Heart right ventricle (tissue), 16 donors: ENCODE measurements at regions not wholly inside any gene's neighbourhood (a gene's known extent, or its start where the extent isn't known, plus 50 kb on each side); places are given as distances from the start of the nearest gene placed in this dataset.
"Not testable (repeated sequence)": the region's sequence is repeated elsewhere in the genome, so short reads cannot be mapped to it uniquely, and the experiment has no call there.

Source experiments
- ATAC-seq, 8 donors: fragments of 200-7000 bp; cut with Tn5 transposase; one replicate each; pipeline ENCODE4 v1.9.1; 2020; ENCODE audit warnings: mild to moderate bottlenecking in 8 of 8, moderate library complexity in 8 of 8, moderate number of reproducible peaks in 1 of 8
- DNase-seq, 2 donors: peaks; one replicate each; pipeline ENCODE4 v3.0.0-alpha.2; 2020
- H3K27ac ChIP-seq, 10 donors: fragments of 200-600 bp; sonication (generic) in 2 of 10; one replicate each; pipeline versions ENCODE4 v1.5.0 to v1.8.0; 2020 to 2022; ENCODE audit warnings: mild to moderate bottlenecking in 3 of 10
- H3K27me3 ChIP-seq, 7 donors: fragments of 200-600 bp; one replicate each; pipeline ENCODE4 v1.8.0; 2021 to 2022; ENCODE audit warnings: mild to moderate bottlenecking in 2 of 7
- H3K36me3 ChIP-seq, 9 donors: fragments of 200-600 bp; sonication (generic) in 1 of 9; one replicate each; pipeline versions ENCODE4 v1.5.0 to v1.8.0; 2020 to 2022; ENCODE audit warnings: mild to moderate bottlenecking in 2 of 9
- H3K4me1 ChIP-seq, 9 donors: fragments of 200-600 bp; sonication (generic) in 1 of 9; one replicate each; pipeline versions ENCODE4 v1.5.0 to v1.8.0; 2020 to 2022; ENCODE audit warnings: mild to moderate bottlenecking in 4 of 9
- H3K4me3 ChIP-seq, 10 donors: fragments of 200-600 bp; sonication (generic) in 2 of 10; one replicate each; pipeline versions ENCODE4 v1.5.0 to v1.8.0; 2020 to 2022; ENCODE audit warnings: mild to moderate bottlenecking in 7 of 10, moderate library complexity in 2 of 10
- H3K9me3 ChIP-seq, 11 donors: fragments of 200-600 bp in 10 of 11; sonication (generic) in 2 of 11; one replicate each; pipeline versions ENCODE4 v1.5.0 to v1.8.0; 2013 to 2022; ENCODE audit warnings: mild to moderate bottlenecking in 2 of 11, control low read depth in 1 of 11, moderate library complexity in 1 of 11
- CTCF ChIP-seq, 9 donors: fragments of 200-600 bp; sonication (generic) in 2 of 9; IDR thresholded peaks; one replicate each; pipeline versions ENCODE4 v1.5.0 to v1.8.0; 2021 to 2022; ENCODE audit warnings: antibody characterized with exemption in 9 of 9, mild to moderate bottlenecking in 5 of 9, moderate library complexity in 1 of 9
- WGBS, 2 donors: extraction: QIAGEN DNeasy Blood & Tissue Kit; methylation state at CpG; one replicate each; pipeline ENCODE4 v1.1.7; 2013; ENCODE audit warnings: inconsistent platforms in 1 of 2; 5-methylcytosine and 5-hydroxymethylcytosine counted together
- intact Hi-C, 10 donors: fragments of 100-400 bp; cut with DNase I; formaldehyde crosslinking; loops; one replicate each; pipeline versions ENCODE4 v1.11.1 to v1.14.2; 2022
- donor health status: Arrhythmogenic right ventricular cardiomyopathy.
- donor health status: ischemic (EF 13 %, LVEDD 7.1; RV severe dilation, severe dysfunction).
- donor health status: healthy with polysubstance abuse.
- donor health status: DM: no; HTN: yes; CAD: no.
- donor health status: DM: no; HTN: no; CAD: no.
- donor health status: ischemic (EF 25% LVEDD 6.9; RV normal size, moderate dysfunction).
- donor health status: ischemic (EF 25% LVEDD 5.7; RV mildly dilated, moderate dysfunction).
- donor health status: healthy.
- donor health status: DM: yes; HTN: yes; CAD: no.
- donor health status: Ischemic cardiomyopathy.
- donor health status: ischemic (EF 35%, LVEDD 5.7; RV mildly dilated, moderate dysfunction).
- donor health status: nonischemic (EF 11% LVEDD 7.7; RV severe dilation, severe dysfunction).
- donor health status: DM: yes; HTN: yes; CAD: no.
- donor health status: PGD.
- donor health status: ischemic (EF 29% LVEDD 5.4; RV normal size, mild dysfunction).
- donor health status: nonischemic (EF 23%, LVEDD 6.1; RV moderate dilation, normal function).

DNA sequence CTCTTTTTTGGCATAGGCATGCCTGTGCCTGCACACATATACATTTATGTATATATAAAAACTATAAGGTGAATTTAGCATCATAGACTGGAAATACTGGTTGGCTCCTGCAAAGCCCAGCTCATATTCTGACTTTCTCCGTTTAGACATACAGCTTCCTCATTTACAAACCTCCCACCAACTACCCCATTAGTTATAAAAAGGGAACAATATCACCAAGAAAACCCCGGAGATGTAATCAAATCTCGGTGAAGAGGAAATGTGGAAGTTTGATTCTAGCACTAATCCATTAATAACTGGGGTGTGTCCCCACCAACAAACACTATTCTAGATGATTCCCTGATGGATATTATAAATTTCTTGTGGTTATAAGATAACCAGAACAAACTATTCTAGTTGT is 517.7 kb upstream of the TBL1XR1 start:
- ATAC-seq (no peak), DNase-seq (no peak)
- Histone ChIP-seq H3K9me3 (no peaks in the 10 kb centered on the region), H3K27me3 (no peaks in the 10 kb centered on the region), H3K4me1 (peaks cover 0 to 20% (median 7%) of the 10 kb centered on the region in 9 donors), H3K27ac (no peak overlapping the region), H3K4me3 (no peak overlapping the region), H3K36me3 (no peaks in the 10 kb centered on the region)
- intact Hi-C loops: loop anchor here in 1 of 10 donors (10.0 kb wide), 1 partner anchor 610 kb away; no protein-coding TSS in a partner anchor
- 56 to 68% methylated on average over 3 of the region's 3 CpGs for WGBS, 2 donors
- no peak for TF ChIP-seq CTCF (IDR thresholded peaks at IDR 0.05)

DNA sequence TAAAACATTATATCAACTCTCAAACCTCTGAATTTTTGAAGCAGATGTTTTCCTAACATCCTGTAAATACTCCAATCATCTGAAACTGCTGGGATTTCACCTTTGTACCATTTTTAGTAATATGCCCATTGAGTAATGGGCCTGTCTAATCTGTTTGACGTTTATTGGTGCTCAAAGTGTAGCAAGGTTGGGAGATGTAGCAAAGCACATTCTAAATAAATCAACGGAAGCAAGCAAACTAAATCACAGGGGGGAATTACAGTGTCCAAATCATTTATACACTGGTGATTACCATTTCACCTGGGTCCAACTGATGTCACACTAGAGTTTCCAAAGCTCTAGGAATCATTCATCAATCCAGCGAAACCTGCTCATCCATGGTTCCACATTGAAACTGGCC is 518.7 kb upstream of the TBL1XR1 start:
- intact Hi-C loops: loop anchor here in 1 of 10 donors (10.0 kb wide), 1 partner anchor 609 kb away; no protein-coding TSS in a partner anchor
- H3K9me3 ChIP-seq: no peaks in the 10 kb centered on the region
- peaks cover 0 to 20% (median 7%) of the 10 kb centered on the region in 9 donors for H3K4me1 ChIP-seq
- DNase-seq (no peak), ATAC-seq (no peak)
- 94 to 96% methylated on average over 3 of the region's 3 CpGs for WGBS, 2 donors
- no peak for TF ChIP-seq CTCF (IDR thresholded peaks at IDR 0.05)
- no peaks in the 10 kb centered on the region for H3K36me3 ChIP-seq
- H3K27ac ChIP-seq: no peak overlapping the region
- H3K4me3 ChIP-seq: no peak overlapping the region
- H3K27me3 ChIP-seq: no peaks in the 10 kb centered on the region

DNA sequence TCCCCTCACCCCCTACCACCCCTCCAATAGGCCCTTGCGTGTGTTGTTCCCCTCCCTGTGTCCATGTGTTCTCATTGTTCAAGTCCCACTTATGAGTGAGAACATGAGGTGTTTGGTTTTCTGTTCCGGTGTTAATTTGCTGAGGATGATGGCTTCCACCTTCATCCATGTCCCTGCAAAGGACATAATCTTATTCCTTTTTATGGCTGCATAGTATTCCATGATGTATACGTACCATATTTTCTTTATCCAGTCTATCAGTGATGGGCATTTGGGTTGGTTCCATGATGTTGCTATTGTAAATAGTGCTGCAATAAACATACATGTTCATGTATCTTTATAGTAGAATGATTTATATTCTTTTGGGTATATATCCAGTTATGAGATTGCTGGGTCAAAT is 523.6 kb upstream of the TBL1XR1 start:
- intact Hi-C loops: loop anchor here in 3 of 10 donors (5.0 to 10.0 kb wide), 3 partner anchors 196 to 361 kb away; no protein-coding TSS in a partner anchor
- not testable (repeated sequence) for ATAC-seq, H3K36me3 ChIP-seq

GRCh38 chr3:177721864-177722785 is 524.8 kb upstream of the TBL1XR1 start:
- intact Hi-C loops: loop anchor here in 3 of 10 donors (5.0 to 10.0 kb wide), 3 partner anchors 197 to 360 kb away; no protein-coding TSS in a partner anchor
- DNase-seq: no peak
- Histone ChIP-seq H3K4me1 (peaks cover 2 to 51% (median 39%) of the 10 kb centered on the region in 9 donors), H3K27me3 (no peaks in the 10 kb centered on the region), H3K36me3 (no peaks in the 10 kb centered on the region), H3K27ac (peak overlapping the region in 3 of 10 donors; percentile 1 to 76 (median 21)), H3K4me3 (no peak overlapping the region), H3K9me3 (no peaks in the 10 kb centered on the region)
- no peak for TF ChIP-seq CTCF (IDR thresholded peaks at IDR 0.05)
- WGBS, 2 donors: 83 to 92% methylated on average over 3 of the region's 3 CpGs
- no peak for ATAC-seq

More for the DNA sequence above, 523.6 kb upstream of the TBL1XR1 start:
- WGBS, 2 donors: 96 to 98% methylated on average over 3 of the region's 3 CpGs
- not testable (repeated sequence) for H3K9me3 ChIP-seq, H3K27me3 ChIP-seq, H3K4me3 ChIP-seq, H3K27ac ChIP-seq, DNase-seq
- peaks cover 2 to 42% (median 35%) of the 10 kb centered on the region in 9 donors for H3K4me1 ChIP-seq
